ENCODE measurements at regions not wholly inside any gene's neighbourhood (a gene's known extent, or its start where the extent isn't known, plus 50 kb on each side); places are given as distances from the start of the nearest gene placed in this dataset.

- DNase-seq: no peak
Observed at GRCh38 chr2:152227969-152228592, 52.5 kb upstream of the STAM2 start.

GRCh38 chr2:152231446-152231845 lies 55.9 kb upstream of the STAM2 start:
- DNase-seq: no peak

GRCh38 chr2:152234277-152234676 lies 58.7 kb upstream of the STAM2 start:
- no peak for DNase-seq

- DNase-seq: no peak
Observed at GRCh38 chr2:152236191-152236925, 60.8 kb upstream of the STAM2 start.

GRCh38 chr2:152238016-152238415 lies 62.5 kb upstream of the STAM2 start:
- DNase-seq: no peak

- DNase-seq: no peak
Observed at GRCh38 chr2:152240559-152241231, 65.1 kb upstream of the STAM2 start.

- no peak for DNase-seq
Observed at GRCh38 chr2:152241948-152242729, 66.6 kb upstream of the STAM2 start.

GRCh38 chr2:152242787-152243472 lies 67.4 kb upstream of the STAM2 start:
- DNase-seq: no peak

- no peak for DNase-seq
Observed at GRCh38 chr2:152243761-152244640, 68.4 kb upstream of the STAM2 start.

- DNase-seq: no peak
Observed at GRCh38 chr2:152245653-152246052, 70.1 kb upstream of the STAM2 start.

GRCh38 chr2:152246686-152247336 lies 71.2 kb upstream of the STAM2 start:
- no peak for DNase-seq

- no peak for DNase-seq
Observed at GRCh38 chr2:152247337-152247695, 71.8 kb upstream of the STAM2 start.

- DNase-seq: no peak
Observed at GRCh38 chr2:152250421-152251100, 75.0 kb upstream of the STAM2 start.

- no peak for DNase-seq
Observed at GRCh38 chr2:152251211-152251610, 75.6 kb upstream of the STAM2 start.

- DNase-seq: no peak
Observed at GRCh38 chr2:152251811-152252210, 76.2 kb upstream of the STAM2 start.

- DNase-seq: no peak
Observed at GRCh38 chr2:152254486-152254885, 78.9 kb upstream of the STAM2 start.

- no peak for DNase-seq
Observed at GRCh38 chr2:152254976-152255375, 79.4 kb upstream of the STAM2 start.

GRCh38 chr2:152255918-152256317 lies 79.1 kb upstream of the FMNL2 start:
- DNase-seq: no peak

GRCh38 chr2:152260939-152261338 lies 74.0 kb upstream of the FMNL2 start:
- DNase-seq: no peak

- no peak for DNase-seq
Observed at GRCh38 chr2:152263911-152264310, 71.1 kb upstream of the FMNL2 start.

Measured in NCI-H2029 treated with DMSO at 0.1 percent for 48 hours (cell line).